NT2/D1 (cell line): ENCODE measurements at regions not wholly inside any gene's neighbourhood (a gene's known extent, or its start where the extent isn't known, plus 50 kb on each side); places are given as distances from the start of the nearest gene placed in this dataset.

Experiments
- SUZ12 ChIP-seq: IDR thresholded peaks from 2 replicates; pipeline ENCODE4 v1.6.1; 2011; ENCODE audit not compliant: insufficient read length, insufficient read depth; ENCODE audit errors: extremely low read depth
- YY1 ChIP-seq: IDR thresholded peaks from 2 replicates; pipeline ENCODE4 v1.6.1; 2011; ENCODE audit not compliant: insufficient read length, insufficient read depth
- ZNF274 ChIP-seq: IDR thresholded peaks from 2 replicates; pipeline ENCODE4 v1.6.1; 2011; ENCODE audit warnings: mild to moderate bottlenecking, low read depth, low read length

DNA sequence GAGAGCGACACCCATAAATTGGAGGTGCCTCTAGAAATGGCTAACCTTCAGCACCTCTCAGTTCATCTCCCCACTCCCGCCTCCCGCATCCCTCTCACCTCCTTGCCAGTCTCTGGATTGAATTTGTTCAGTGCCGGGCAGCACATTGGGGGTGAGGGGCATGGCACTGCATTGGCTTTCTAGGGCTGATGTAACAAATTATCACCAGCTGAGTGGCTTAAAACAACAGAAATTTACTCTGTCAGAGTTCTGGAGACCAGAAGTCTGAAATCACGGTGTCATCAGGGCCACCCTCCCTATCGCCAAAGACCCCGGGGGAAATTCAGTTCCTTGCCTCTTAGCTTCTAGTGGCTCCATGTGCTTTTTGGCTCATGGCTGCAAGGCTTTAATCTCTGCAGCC lies 105.1 kb upstream of the RBPJ start:
- no peak for TF ChIP-seq YY1
- no peak for TF ChIP-seq SUZ12
- no peak for TF ChIP-seq ZNF274
